Fibroblast of the conjunctiva (primary cell): ENCODE measurements at regions not wholly inside any gene's neighbourhood (a gene's known extent, or its start where the extent isn't known, plus 50 kb on each side); places are given as distances from the start of the nearest gene placed in this dataset.

Source experiments
- DNase-seq: peaks from one replicate; pipeline ENCODE4 v3.0.0-alpha.2; 2010; ENCODE audit warnings: low read depth

DNA sequence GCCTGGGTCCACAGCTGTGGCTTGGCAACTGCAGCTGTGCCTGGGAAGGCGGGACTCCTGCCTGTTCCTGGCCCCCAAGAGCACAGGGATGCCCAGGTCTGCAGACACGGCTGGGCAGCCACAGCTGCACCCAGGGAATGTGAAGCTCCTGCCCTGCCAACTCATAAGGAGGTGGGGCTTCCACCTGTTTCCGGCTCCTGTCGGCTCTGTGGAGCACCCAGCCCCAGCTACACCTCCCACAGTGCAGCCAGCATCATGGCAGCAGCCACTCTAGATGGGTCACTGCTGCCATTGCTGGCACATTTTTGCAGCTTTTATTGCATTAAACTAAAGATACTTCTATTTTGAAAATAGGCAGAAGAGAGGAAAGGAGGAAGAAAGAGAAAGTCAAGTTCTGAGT lies 207.9 kb downstream of the SAMD5 start:
- DNase-seq: no peak

DNA sequence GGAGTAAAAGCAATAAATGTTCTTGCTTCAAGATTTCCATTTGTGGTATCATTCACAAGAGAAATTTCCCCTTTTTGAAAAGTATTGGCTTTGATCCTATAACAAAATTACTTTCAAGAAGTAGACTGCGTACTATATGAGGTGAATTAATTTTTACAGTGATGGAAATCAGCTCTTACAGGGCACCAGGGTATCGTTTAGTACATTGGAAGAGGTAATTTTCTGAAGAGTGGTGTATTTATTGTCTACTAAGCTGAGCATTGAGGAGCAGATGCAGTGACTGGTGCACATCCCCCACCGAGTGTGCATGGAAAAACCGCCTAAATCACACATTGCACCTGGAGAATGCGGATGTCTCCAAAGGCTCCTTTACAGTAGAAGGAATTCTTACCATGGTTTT lies 209.5 kb downstream of the SAMD5 start:
- no peak for DNase-seq

DNA sequence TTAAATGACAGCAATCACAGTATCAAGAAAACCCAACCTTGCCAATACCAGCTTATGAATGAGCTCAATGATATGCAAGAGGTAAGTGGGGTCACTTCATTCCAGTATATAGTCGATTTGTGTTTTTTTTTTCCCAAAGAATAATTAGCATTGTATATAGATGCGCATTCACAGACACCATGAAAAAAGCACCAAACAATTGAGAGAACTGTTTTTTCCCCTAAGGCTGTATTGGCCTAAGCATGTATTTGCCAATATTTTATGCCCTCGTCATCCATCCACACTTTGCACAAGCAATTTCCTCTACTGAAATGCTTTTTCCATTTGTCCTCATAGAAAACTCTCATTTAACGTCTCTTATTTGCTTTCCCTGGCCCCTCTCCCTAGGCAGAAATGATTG lies 213.7 kb downstream of the SAMD5 start:
- no peak for DNase-seq

DNA sequence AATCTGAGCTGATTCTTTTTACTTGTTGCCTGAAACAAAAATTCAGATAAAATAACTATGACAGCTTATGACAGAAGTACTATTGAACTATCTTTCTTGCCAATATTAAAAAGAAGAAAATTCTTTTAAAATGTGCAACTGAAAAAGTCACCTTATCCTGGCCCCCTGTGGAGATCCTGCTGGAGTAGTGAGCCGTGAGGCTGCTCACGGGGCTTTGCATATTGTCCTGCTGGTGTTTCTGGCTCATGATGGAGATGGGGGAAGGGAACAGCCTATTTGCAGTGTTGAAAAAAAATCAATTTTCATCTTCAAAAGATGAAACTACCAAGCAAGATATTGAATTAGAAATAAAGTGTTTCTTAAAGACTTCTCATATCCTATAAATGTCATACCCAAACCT lies 216.0 kb downstream of the SAMD5 start:
- DNase-seq: no peak

DNA sequence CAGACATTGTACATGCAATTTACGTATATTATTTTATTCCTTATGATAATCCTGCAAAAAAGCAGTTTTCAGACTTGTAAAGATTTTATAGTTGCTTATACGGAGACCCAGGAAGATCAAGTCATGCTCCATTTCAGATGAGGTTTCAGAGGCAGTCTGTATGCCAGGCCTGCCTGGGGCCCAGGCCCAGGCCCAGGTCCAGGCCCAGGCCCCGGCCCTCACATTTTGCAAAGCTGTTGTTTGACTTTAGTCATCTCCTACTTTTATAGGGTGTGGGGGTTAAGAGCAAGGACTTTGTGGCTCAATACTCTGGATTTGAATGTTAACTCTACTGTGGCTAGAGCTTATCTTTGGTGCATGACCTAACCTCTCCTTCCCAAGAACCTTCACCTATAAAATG lies 217.9 kb downstream of the SAMD5 start:
- DNase-seq: no peak

DNA sequence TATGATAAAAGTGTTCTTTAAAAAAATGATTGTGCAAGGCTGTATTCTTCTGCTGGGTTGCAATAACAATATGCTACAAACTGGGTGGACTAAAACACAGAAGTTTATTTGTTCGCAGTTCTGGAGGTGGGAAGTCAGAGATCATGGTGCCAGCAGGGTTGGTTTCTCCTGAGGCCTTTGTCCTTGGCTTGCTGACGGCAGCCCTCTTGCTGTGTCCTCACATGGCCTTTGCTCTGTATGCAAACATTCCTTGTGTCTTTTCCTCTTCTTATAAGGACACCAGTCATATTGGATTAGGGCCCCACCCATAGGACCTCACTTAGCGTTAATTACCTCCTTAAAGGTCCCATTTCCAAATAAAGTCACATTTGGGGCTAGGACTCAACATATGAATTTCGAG lies 220.4 kb downstream of the SAMD5 start:
- DNase-seq: no peak

DNA sequence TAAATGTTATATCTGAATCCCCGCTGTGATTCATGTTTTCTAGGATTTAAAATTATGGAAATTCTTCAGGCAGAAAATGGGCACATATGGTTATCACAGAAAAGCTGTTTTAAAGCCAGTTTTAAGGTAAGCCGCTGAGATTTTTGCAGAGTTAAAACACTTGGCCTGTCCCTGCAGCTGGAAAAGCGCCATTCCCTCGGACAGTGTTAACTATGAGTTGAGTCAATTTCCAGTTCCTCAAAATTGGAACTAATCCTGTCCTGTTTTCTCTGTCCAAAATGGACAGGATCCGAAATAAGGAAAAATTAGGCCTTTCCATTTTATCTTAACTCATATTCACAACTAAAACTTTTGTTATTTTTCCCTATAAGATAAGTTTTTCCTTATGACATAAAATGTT lies 225.2 kb downstream of the SAMD5 start:
- DNase-seq: no peak

DNA sequence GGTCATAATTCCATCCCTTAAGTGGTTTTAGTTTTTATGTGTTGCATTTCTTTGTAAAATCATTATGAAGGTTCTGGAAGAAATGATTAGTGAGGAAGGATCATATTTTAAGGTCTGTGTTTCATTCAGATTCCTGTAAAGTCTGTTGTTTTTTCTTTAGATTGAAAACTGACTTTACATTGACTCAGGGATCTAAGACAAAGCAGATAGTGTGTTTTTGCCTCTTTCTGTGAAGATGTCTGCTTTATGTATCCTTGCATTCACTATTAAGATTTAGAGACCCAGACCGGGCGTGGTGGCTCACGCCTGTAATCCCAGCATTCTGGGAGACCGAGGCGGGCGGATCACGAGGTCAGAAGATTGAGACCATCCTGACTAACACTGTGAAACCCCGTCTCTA lies 225.7 kb downstream of the SAMD5 start:
- DNase-seq: no peak

DNA sequence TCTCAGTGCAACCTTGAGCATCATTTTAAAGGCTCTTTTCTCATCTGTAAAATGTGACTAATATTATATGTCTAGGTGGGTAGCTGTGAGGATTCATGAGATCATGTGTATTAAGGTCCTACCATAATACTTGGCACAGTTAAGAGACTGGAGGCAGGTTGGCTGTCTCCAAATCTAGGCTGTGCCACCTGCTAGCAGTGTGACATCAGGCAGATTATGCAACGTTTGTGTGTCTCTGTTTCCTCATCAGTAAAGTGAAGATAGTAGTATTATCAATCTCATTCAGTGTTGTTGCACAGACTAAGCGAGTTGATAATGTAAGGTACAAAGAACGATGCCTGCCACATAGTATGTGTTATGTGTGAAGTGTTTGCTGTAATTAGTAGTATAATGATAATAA lies 227.4 kb downstream of the SAMD5 start:
- no peak for DNase-seq

DNA sequence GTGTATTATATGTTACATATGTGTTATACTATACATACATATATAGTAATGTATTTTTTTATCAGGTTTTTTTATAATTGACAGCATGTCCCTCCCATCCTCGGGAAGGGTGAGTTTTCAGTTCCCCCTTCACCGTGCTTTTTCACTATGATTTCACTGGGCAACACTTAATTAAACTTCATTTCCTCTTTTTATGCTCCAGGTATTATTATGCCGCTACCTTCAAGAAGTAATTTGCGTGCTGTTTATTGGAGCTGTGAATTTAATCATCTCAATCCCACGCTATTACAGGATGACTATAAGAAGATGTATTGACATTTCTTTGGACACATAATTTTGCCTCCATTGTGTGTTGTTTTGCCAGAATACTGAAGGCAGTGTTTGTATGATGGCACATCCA lies 228.6 kb downstream of the SAMD5 start:
- no peak for DNase-seq

DNA sequence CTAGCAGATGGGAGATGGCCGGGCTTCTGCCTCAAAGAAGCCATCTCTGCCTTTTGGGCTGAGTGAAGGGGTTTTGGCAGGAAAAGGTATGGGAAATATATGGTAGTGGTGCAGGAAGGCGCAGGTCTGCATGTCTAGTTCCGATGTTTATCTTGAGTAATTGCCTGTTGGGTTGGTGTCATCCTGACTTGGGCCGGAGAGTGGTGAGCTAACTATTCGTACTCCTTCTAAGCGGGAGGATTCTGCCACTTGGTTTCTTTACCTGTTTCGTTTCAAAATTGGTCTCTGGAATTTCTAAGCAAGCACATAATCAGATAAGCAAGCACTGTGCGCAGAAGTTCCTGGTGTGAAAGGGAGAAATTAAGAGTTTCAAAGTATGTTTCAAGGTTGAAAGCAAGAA lies 229.6 kb downstream of the SAMD5 start:
- no peak for DNase-seq

DNA sequence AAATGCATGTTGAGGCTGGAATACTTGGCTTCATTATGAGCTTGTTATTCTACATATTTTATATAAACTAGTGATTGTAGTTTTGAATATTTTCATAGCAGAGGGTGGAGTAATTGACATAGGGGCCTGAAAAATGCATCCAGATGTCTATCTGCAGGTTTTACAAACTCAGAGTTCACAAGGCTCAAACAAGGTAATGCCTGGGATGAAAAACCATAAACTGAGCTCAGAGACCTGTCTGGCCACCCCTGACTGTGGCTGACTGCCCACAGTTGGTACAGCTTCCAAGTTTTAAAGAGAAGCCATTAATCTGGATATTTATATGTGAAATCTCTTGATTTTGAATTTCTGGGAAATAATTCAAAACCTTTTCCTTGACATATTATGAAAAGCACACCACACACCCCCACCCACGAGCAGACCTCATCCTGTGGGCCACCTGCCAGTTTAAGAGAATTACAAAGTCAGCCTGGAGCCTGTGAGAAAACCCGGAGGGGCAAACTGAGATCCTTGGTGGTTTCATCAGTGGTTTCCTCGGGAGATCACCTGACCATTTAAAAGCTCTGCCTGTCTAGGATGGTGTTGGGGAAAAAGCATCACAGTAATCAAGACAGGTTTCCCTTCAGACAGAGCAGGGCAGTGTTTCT lies 230.1 kb downstream of the SAMD5 start:
- no peak for DNase-seq

DNA sequence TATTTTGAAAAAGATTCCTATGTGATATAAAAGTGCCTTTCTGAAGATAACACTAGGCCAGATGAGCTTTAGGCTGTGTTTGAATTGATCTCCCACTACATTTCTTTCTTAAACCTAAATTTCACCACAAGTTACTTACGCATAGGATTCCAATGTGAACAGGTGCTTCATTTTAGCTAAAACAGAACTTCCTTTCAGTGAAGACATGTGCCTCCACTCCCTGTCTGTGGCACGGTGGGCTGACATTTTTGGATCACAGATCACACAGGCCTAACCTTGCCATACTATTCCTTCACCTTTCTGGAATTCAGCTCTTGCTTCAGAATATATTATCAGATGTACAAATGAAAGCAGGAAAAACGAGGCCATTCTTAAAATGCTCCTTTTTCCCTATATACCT lies 231.8 kb downstream of the SAMD5 start:
- DNase-seq: no peak

DNA sequence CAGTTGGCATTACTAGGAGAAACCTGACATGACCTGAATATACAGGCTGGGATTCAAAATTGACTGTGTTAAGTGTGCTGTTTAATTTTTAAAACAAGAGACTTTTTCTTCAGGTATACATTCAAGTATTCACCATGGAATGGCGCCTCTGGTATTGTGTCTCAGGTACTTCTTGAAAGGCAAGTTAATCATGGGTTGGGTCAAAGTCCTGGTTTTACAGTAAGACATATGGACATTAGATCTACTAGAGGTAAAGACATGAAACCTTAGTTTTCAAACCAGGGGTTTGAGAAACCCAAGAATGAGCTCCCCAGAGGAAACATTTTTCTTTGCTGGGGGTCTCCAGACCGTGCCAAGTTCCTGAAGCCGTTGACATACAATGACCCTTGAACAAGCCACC lies 232.4 kb downstream of the SAMD5 start:
- DNase-seq: no peak

DNA sequence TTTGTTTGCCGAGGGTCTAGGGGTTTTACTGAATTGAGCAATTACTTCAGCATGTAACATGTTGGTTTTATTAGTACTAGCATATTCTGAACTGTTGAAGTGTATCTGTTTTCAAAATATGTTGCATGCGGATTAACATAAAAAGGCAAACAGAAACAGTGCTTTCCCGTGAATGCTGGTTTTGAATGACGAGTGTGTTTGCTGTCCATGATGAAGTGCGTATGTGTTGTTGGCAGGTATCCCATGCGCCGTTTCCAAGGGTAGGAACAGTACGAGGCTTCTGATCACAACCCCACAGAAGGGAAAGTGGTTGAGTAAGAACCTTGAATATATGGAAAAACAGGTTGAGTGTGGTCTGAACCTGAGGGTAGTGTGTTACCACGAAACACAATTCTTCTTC lies 232.9 kb downstream of the SAMD5 start:
- DNase-seq: peak; percentile 68

DNA sequence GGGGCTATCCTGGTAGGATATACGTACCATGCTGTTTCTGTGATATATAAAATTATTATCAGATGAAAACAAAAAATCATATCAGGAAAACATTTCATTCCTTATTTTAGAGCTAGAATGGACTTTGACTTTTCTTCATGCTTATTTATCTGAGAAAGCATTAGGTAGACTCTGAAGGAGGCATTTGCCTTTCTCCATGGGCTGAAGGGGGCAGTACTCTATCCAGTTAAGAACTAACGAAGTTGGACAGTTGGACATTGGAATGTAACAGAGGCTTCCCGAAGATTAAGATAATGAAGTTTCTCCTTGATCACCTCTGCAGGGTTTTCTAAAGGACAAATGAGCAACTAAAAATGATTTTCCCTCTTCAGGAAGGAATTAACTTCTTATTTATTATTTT lies 233.9 kb downstream of the SAMD5 start:
- no peak for DNase-seq

DNA sequence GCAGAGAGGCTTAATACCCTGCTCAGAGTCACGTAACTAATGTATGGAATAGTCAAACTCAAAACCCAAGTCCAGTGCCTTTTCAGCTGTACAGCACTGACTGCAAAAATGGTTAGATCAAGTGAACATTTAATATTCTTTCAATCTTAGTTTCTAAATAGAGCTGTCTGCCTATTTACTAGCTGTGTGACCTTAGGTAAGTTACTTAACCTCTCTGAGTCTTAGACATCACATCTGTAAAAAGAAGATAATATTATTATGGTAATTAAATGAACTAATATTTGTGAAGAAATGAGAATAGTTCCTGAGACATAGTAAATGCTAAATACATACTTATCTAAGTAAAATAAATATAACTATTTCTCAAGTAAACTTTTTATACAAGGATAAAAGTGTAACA lies 235.5 kb downstream of the SAMD5 start:
- no peak for DNase-seq

DNA sequence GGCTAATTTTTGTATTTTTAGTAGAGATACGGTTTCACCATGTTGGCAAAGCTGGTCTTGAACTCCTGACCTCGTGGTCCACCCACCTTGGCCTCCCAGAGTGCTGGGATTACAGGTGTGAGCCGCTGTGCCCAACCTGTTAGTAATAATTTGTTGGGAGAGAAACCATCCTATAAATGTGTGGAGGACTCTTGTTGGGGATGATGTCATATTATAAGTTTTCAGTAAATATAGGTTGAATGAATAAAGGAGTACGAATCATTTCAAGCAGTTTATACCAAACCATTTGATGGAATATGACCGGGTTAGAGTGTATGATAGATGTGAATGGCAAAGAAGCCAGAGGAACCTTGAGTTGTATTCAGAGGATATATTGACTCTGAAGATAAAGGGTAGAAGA lies 240.8 kb downstream of the SAMD5 start:
- no peak for DNase-seq

DNA sequence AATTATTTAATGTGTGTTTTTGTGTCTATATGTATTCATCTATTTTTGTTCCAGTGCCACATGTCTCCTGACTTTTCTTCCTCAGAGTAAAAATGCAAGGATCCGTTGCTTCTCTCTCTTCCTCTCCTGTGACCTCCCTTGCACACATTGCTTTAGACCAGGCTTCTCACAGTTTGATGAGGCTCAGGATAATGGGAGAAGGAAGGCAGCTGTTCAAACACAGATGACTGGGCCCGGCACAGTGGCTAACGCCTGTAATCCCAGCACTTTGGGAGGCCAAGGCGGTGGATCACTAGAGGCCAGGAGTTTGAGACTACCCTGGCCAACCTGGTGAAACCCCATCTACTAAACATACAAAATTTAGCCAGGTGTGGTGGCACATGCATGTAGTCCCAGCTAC lies 241.9 kb downstream of the SAMD5 start:
- no peak for DNase-seq

DNA sequence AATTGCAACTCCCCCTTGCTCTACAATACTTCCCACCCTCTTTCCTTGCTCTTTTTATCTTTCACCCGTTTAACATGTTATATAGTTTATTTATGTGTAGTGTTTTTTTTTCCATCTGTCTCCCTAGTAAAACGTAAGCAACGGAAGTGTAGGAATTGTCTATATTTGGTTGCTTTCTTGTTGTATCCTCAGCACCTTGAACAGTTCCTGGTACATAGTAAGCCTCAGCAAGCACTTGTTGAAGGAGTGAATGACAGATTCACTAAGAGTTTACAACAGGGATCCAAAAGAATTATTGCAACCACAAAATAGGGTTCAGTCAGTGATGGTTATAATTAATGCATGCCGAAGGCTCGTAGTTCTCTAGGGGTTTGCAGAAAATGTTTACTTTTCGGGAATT lies 242.7 kb downstream of the SAMD5 start:
- no peak for DNase-seq

DNA sequence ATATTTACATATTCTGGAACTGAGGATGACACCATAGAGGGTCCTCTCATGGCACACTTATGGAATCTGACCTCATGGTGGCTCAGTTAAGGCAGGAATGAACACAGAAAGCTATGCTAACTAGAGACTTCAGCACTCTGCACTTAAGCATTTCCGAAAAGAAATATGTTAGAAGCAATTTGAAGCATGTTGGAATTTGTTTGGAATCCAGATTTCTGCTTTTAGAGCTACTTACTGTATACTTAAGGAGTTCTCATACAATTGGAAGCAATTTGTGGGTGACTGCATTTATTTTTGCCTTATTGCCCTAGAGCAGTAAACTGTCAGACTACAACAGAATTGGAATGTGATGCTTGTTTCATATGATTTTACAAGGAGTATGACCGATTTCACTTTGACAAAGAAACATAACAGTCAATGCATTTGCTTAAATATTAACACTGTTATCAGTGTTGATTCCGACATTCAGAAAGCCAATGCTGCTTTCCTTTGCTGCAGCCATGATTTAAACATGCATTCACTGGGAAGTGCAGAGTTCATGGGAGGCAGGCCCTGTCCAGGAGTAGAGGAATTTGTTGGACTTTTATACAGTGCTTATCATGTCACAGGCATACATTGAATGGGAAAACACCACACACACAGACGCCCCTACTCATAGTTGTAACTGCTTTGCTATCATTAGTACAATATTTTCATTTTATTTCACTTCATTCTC lies 244.4 kb downstream of the SAMD5 start:
- no peak for DNase-seq

DNA sequence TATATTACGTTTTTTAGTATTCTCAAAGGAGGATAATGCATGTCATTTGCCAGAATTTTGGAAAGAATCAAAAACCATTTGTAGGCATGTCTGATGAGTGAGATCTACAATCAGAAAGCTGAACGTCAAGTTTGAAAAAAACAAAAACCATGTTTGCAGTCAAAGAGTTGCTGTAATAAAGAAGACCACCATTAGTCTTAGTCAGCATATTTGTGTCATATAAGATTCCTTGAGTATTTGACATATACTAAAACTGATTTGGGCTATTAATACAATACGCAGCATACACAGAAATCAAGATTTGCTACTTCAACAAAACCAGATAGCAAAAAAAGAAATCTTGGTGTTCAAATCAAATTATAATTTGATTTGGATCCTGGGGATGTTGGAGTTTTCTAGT lies 247.5 kb downstream of the SAMD5 start:
- DNase-seq: no peak

DNA sequence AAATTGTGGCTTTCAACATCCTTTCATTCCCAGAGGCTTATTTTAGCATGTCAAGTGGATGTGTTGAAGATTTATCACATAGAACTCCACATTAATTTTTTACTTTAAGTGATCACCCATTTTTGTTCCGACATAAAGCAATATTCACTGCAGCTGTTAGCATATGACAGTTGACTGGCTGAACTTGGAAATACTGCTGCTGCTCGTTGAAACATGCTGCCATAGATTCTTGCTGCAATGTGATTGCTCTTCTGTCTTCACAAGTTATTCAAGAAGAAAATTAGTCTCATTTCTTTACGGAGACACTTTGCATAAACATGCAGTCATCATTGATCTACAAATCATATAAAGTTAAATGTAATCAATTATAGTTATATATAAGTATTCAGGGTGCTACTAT lies 248.4 kb downstream of the SAMD5 start:
- DNase-seq: no peak

DNA sequence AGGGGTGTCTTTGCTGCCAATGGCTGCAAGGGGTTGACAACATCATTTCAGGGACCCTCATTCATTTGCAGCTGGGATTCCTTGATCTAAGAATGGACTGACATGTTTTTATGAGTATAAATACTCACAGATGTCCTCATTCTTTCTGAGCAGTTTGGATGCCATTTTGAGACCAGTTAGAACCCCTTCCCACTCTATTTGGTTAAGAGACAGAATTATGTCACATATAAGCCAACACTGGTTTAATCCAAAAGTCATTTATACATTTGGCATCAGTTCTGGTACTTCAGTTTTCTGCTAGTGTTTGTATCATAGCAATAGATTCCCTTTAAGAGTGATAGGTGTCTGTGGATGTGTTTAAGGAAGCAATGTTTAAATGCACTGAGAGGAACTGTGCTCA lies 248.8 kb downstream of the SAMD5 start:
- no peak for DNase-seq
